Astrocyte (in vitro differentiated cells and primary cell): ENCODE measurements at regions not wholly inside any gene's neighbourhood (a gene's known extent, or its start where the extent isn't known, plus 50 kb on each side); places are given as distances from the start of the nearest gene placed in this dataset.
A peak's percentile ranks its signal among the peaks of the same experiment; 100 is the strongest.

Experiments
- DNase-seq: peaks from one replicate; pipeline ENCODE4 v3.0.0-alpha.2; 2010; ENCODE audit warnings: low read depth
- FAIRE-seq: peaks from 2 replicates; lab custom pipeline; 2011; peaks lifted over from hg19 to GRCh38; lab: Jason Lieb, UNC
- H2AFZ ChIP-seq: 2 replicates; pipeline ENCODE4 v1.6.0; 2012; ENCODE audit warnings: low read depth, low read length, inconsistent platforms
- H3K27ac ChIP-seq: 2 replicates; pipeline ENCODE4 v1.5.1; 2011; ENCODE audit warnings: low read depth, low read length, inconsistent platforms
- H3K27me3 ChIP-seq: 2 replicates; pipeline ENCODE4 v1.6.0; 2011; ENCODE audit warnings: low read length, inconsistent platforms; ENCODE audit not compliant: insufficient read depth
- H3K36me3 ChIP-seq: 2 replicates; pipeline ENCODE4 v1.5.1; 2011; ENCODE audit warnings: low read length, inconsistent platforms; ENCODE audit not compliant: insufficient read depth
- H3K4me1 ChIP-seq: 2 replicates; pipeline ENCODE4 v1.5.1; 2011; ENCODE audit warnings: low read length, inconsistent platforms; ENCODE audit not compliant: insufficient read depth
- H3K4me2 ChIP-seq: 2 replicates; pipeline ENCODE4 v1.6.0; 2012; ENCODE audit warnings: low read length, inconsistent platforms
- H3K4me3 ChIP-seq: 2 replicates; pipeline ENCODE4 v1.5.1; 2011; ENCODE audit warnings: low read depth, mild to moderate bottlenecking, low read length, inconsistent platforms; ENCODE audit not compliant: insufficient read depth
- H3K79me2 ChIP-seq: 2 replicates; pipeline ENCODE4 v1.6.0; 2012; ENCODE audit warnings: mild to moderate bottlenecking, low read length, inconsistent platforms; ENCODE audit not compliant: insufficient read depth
- H3K9ac ChIP-seq: 2 replicates; pipeline ENCODE4 v1.6.0; 2012; ENCODE audit warnings: mild to moderate bottlenecking, low read length, inconsistent platforms
- H3K9me3 ChIP-seq: 2 replicates; pipeline ENCODE4 v1.5.1; 2012; ENCODE audit warnings: low read depth, mild to moderate bottlenecking, low read length, inconsistent platforms; ENCODE audit not compliant: insufficient read depth
- H4K20me1 ChIP-seq: 2 replicates; pipeline ENCODE4 v1.6.0; 2012; ENCODE audit warnings: low read length, inconsistent platforms; ENCODE audit not compliant: insufficient read depth
- H3K27ac Mint-ChIP-seq: one replicate; pipeline ENCODE4 v1.8.0; 2021; ENCODE audit warnings: mild to moderate bottlenecking, mixed read lengths; ENCODE audit not compliant: unreplicated experiment
- H3K27me3 Mint-ChIP-seq: one replicate; pipeline ENCODE4 v1.8.0; 2021; ENCODE audit warnings: low read depth, mixed read lengths; ENCODE audit not compliant: unreplicated experiment
- H3K36me3 Mint-ChIP-seq: one replicate; pipeline ENCODE4 v1.8.0; 2021; ENCODE audit warnings: low read depth, mixed read lengths; ENCODE audit not compliant: unreplicated experiment
- H3K4me1 Mint-ChIP-seq: one replicate; pipeline ENCODE4 v1.8.0; 2021; ENCODE audit warnings: low read depth, mixed read lengths; ENCODE audit not compliant: unreplicated experiment
- H3K4me3 Mint-ChIP-seq: one replicate; pipeline ENCODE4 v1.8.0; 2021; ENCODE audit warnings: mild to moderate bottlenecking, moderate library complexity, mixed read lengths; ENCODE audit not compliant: unreplicated experiment
- H3K9me3 Mint-ChIP-seq: one replicate; pipeline ENCODE4 v1.8.0; 2021; ENCODE audit warnings: mild to moderate bottlenecking, mixed read lengths; ENCODE audit not compliant: unreplicated experiment
- CTCF ChIP-seq: IDR thresholded peaks from 2 replicates; pipeline ENCODE4 v1.5.1; 2011; ENCODE audit warnings: low read depth, mild to moderate bottlenecking, inconsistent platforms, low read length, moderate library complexity; ENCODE audit not compliant: insufficient read depth
- EZH2 ChIP-seq: IDR thresholded peaks from 2 replicates; pipeline ENCODE4 v1.6.1; 2012; ENCODE audit warnings: mild to moderate bottlenecking, low read length, inconsistent platforms; ENCODE audit not compliant: insufficient read depth

GRCh38 chr2:88856409-88857135 is 165.1 kb downstream of the RPIA start:
- Mint-ChIP-seq H3K36me3 (no peaks in the 10 kb centered on the region), H3K27ac (no peak overlapping the region), H3K4me3 (no peak overlapping the region), H3K4me1 (peaks cover 5% of the 10 kb centered on the region), H3K9me3 (no peaks in the 10 kb centered on the region), H3K27me3 (peaks cover 6% of the 10 kb centered on the region)
- H3K27me3 ChIP-seq: no peaks in the 10 kb centered on the region
- H3K9ac ChIP-seq: no peak overlapping the region
- no peak overlapping the region for H3K4me2 ChIP-seq
- no peaks in the 10 kb centered on the region for H4K20me1 ChIP-seq
- H3K27ac ChIP-seq: no peak overlapping the region
- H3K36me3 ChIP-seq: no peaks in the 10 kb centered on the region
- no peaks in the 10 kb centered on the region for H3K9me3 ChIP-seq
- DNase-seq: no peak
- H2AFZ ChIP-seq: no peak overlapping the region
- H3K79me2 ChIP-seq: no peaks in the 10 kb centered on the region
- no peak for FAIRE-seq
- H3K4me1 ChIP-seq: peaks cover 6% of the 10 kb centered on the region
- no peak for TF ChIP-seq EZH2
- H3K4me3 ChIP-seq: no peak overlapping the region

GRCh38 chr2:88857274-88857741 is 165.8 kb downstream of the RPIA start:
- no peak overlapping the region for H3K4me3 Mint-ChIP-seq
- TF ChIP-seq CTCF (no peak), EZH2 (no peak)
- no peak overlapping the region for H3K27ac ChIP-seq
- H3K9me3 Mint-ChIP-seq: no peaks in the 10 kb centered on the region
- no peak overlapping the region for H3K9ac ChIP-seq
- FAIRE-seq: no peak
- H3K4me2 ChIP-seq: no peak overlapping the region
- H3K27me3 ChIP-seq: no peaks in the 10 kb centered on the region
- no peaks in the 10 kb centered on the region for H4K20me1 ChIP-seq
- H3K36me3 Mint-ChIP-seq: no peaks in the 10 kb centered on the region
- H3K9me3 ChIP-seq: no peaks in the 10 kb centered on the region
- no peak overlapping the region for H3K4me3 ChIP-seq
- H3K79me2 ChIP-seq: no peaks in the 10 kb centered on the region
- peaks cover 5% of the 10 kb centered on the region for H3K4me1 Mint-ChIP-seq
- H3K36me3 ChIP-seq: no peaks in the 10 kb centered on the region
- H3K27me3 Mint-ChIP-seq: peaks cover 6% of the 10 kb centered on the region
- no peak for DNase-seq
- H3K4me1 ChIP-seq: peaks cover 6% of the 10 kb centered on the region
- no peak overlapping the region for H2AFZ ChIP-seq
- H3K27ac Mint-ChIP-seq: no peak overlapping the region

GRCh38 chr2:88857951-88858411 is 166.5 kb downstream of the RPIA start:
- H4K20me1 ChIP-seq: no peaks in the 10 kb centered on the region
- no peak for TF ChIP-seq CTCF
- TF ChIP-seq EZH2: no peak
- no peak overlapping the region for H3K4me2 ChIP-seq
- no peaks in the 10 kb centered on the region for H3K79me2 ChIP-seq
- H3K27me3 ChIP-seq: no peaks in the 10 kb centered on the region
- no peaks in the 10 kb centered on the region for H3K36me3 Mint-ChIP-seq
- peak overlapping the region; percentile 26 for H2AFZ ChIP-seq
- peaks cover 6% of the 10 kb centered on the region for H3K27me3 Mint-ChIP-seq
- H3K27ac ChIP-seq: no peak overlapping the region
- no peaks in the 10 kb centered on the region for H3K9me3 Mint-ChIP-seq
- H3K4me3 ChIP-seq: no peak overlapping the region
- H3K4me1 Mint-ChIP-seq: peaks cover 5% of the 10 kb centered on the region
- DNase-seq (peak; percentile 12), FAIRE-seq (no peak)
- H3K9me3 ChIP-seq: no peaks in the 10 kb centered on the region
- peaks cover 6% of the 10 kb centered on the region for H3K4me1 ChIP-seq
- no peak overlapping the region for H3K9ac ChIP-seq
- H3K4me3 Mint-ChIP-seq: no peak overlapping the region
- no peaks in the 10 kb centered on the region for H3K36me3 ChIP-seq
- no peak overlapping the region for H3K27ac Mint-ChIP-seq
